Nucleus accumbens (tissue), 56 donors: ENCODE measurements at regions not wholly inside any gene's neighbourhood (a gene's known extent, or its start where the extent isn't known, plus 50 kb on each side); places are given as distances from the start of the nearest gene placed in this dataset.
"Not testable (repeated sequence)": the region's sequence is repeated elsewhere in the genome, so short reads cannot be mapped to it uniquely, and the experiment has no call there.

Source experiments
- DNase-seq, 56 donors: peaks; one replicate each; lab custom pipeline; 2025; lab: John Stamatoyannopoulos, UW

GRCh38 chr1:201636097-201636496 lies 97.2 kb downstream of the NAV1 start:
- DNase-seq = no peak

- no peak for DNase-seq
Observed at GRCh38 chr1:201636510-201636971, 97.6 kb downstream of the NAV1 start.

GRCh38 chr1:201637282-201638079 lies 98.6 kb downstream of the NAV1 start:
- no peak for DNase-seq

- no peak for DNase-seq
Observed at GRCh38 chr1:201639391-201639790, 100.5 kb downstream of the NAV1 start.

GRCh38 chr1:201639826-201640225 lies 100.9 kb downstream of the NAV1 start:
- no peak for DNase-seq

GRCh38 chr1:201640624-201641023 lies 101.7 kb downstream of the NAV1 start:
- DNase-seq = peak in 6 of 56 donors; percentile 10 to 35 (median 20)

GRCh38 chr1:201641524-201642253 lies 102.8 kb downstream of the NAV1 start:
- DNase-seq = no peak

GRCh38 chr1:201643835-201644104 lies 104.8 kb downstream of the NAV1 start:
- DNase-seq = no peak

GRCh38 chr1:201644197-201644596 lies 105.3 kb downstream of the NAV1 start:
- no peak for DNase-seq

- not testable (repeated sequence) for DNase-seq
Observed at GRCh38 chr1:201645000-201645399, 106.1 kb downstream of the NAV1 start.

- no peak for DNase-seq
Observed at GRCh38 chr1:201645956-201646355, 107.0 kb downstream of the NAV1 start.

- peak in 14 of 56 donors; percentile 7 to 57 (median 30) for DNase-seq
Observed at GRCh38 chr1:201646411-201647022, 107.6 kb downstream of the NAV1 start.

- no peak for DNase-seq
Observed at GRCh38 chr1:201647094-201647493, 108.2 kb downstream of the NAV1 start.

GRCh38 chr1:201647722-201648065 lies 108.8 kb downstream of the NAV1 start:
- no peak for DNase-seq

- peak in 43 of 56 donors; percentile 19 to 81 (median 53) for DNase-seq
Observed at GRCh38 chr1:201648066-201648906, 109.4 kb downstream of the NAV1 start.

- DNase-seq = peak in 3 of 56 donors; percentile 22 to 34 (median 23)
Observed at GRCh38 chr1:201648907-201649721, 110.2 kb downstream of the NAV1 start.

GRCh38 chr1:201649761-201650622 lies 111.1 kb downstream of the NAV1 start:
- peak in 54 of 56 donors; percentile 37 to 93 (median 76) for DNase-seq

GRCh38 chr1:201650623-201650933 lies 111.7 kb downstream of the NAV1 start:
- DNase-seq = no peak

GRCh38 chr1:201652181-201652580 lies 113.3 kb downstream of the NAV1 start:
- DNase-seq = peak in 5 of 56 donors; percentile 12 to 29 (median 19)
